Nucleus accumbens (tissue), 56 donors: ENCODE measurements at regions not wholly inside any gene's neighbourhood (a gene's known extent, or its start where the extent isn't known, plus 50 kb on each side); places are given as distances from the start of the nearest gene placed in this dataset.

ENCODE experiments used
- DNase-seq, 56 donors: peaks; one replicate each; lab custom pipeline; 2025; lab: John Stamatoyannopoulos, UW

DNA sequence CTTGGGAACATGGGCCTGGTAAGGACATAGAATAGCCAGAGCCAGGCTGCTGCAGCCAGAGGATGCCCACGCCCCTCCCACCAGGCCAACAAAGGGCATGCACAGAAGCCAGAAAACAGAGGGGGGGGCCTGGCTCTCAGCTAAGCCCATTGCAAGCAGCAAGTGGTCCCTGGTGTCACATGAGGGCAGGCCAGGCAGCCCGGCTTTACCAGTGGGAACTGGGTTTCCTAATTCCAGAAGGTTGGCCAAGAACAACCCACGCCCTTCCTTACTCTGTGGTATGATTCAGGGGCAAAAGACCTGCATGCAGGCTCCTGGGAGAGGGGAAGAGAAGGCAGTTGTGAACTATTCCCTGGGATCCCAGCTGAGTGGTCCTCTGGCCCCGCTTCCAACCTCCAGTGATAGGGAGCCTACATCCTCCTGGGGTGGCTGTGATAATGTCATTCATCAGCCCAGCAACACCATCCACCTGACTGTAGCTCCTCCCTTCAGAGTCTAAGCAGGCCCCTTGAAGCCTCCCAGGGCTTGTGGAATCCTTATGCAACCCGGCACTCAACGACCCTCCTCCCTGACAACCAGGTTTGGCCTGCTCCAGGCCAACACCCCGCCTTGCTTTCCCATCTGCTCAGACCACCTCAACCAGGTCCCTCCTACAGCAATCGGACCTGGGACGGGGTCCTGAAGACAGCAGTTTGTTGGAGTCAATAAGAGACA, 62.1 kb upstream of the LMO1 start:
- DNase-seq, result no peak

- DNase-seq, result no peak
Measured at GRCh38 chr11:8323161-8323935, 59.7 kb upstream of the LMO1 start.

DNA sequence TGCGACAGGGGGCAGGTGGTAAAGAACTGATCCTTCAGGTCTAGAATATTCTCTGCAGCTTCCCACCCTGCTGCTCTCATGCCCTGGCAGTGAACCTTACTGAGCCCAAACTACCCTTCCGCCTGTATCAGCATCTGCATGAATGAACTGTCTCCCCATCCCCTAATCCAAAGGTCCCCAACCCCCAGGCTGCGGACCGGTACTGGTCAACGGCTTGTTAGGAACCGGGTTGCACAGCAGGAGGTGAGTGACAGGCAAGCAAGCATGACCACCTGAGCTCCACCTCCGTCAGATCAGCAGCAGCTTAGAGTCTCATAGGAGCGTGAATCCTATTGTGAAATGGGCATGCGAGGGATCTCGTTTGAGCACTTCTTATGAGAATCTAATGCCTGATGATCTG, 58.2 kb upstream of the LMO1 start:
- no peak for DNase-seq

DNA sequence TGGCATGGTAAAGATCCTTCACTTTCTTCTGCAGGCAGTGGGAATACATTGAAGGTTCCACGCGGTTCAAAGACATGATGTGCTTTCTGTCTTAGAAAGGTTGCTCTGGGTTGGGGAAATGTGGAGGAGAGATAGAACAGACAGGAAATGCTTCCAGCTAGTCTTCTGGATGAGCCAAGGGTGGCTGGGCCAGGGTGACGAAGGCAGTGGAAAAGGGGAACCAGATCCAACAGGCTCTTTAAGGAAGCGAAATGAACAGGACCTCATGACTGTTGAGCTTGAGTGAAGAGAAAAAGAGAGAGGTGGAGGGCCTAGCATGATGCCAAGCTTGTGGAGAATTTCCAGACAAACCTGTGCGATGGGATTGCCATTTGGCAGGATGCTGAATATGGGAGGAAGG, 56.4 kb upstream of the LMO1 start:
- DNase-seq, result no peak

DNA sequence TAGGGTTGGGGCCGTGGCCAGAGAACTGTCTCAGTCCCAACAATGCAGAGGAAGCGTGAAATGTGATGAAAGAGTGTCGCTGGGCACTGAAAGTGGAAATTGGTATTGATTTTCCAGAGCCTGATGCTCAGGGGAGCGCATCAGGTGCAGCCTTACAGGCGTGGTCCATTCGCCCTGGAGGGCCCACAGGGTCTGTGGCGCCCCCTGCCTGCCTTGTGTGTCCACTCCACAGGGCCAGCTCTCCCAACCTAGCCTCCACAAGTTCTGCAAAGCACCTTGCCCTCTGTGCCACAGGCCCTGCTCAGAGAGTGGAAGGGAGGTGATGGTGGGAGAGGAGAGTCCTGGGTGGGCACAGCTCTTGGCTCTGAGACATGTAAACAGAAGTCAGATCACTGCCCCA, 54.9 kb upstream of the LMO1 start:
- peak in 1 of 56 donors; percentile 12 for DNase-seq

- no peak for DNase-seq
Measured at GRCh38 chr11:8317159-8317558, 53.5 kb upstream of the LMO1 start.

GRCh38 chr11:8315954-8316353, 52.3 kb upstream of the LMO1 start:
- no peak for DNase-seq

GRCh38 chr11:8315463-8315862, 51.8 kb upstream of the LMO1 start:
- no peak for DNase-seq

GRCh38 chr11:8314916-8315315, 51.2 kb upstream of the LMO1 start:
- DNase-seq, result no peak

- DNase-seq, result no peak
Measured at GRCh38 chr11:8313504-8314090, 49.9 kb upstream of the LMO1 start.
